ENCODE measurements at regions not wholly inside any gene's neighbourhood (a gene's known extent, or its start where the extent isn't known, plus 50 kb on each side); places are given as distances from the start of the nearest gene placed in this dataset.

- ATAC-seq = no peak
- H3K9me3 ChIP-seq = peaks cover 0 to 9% of the 10 kb centered on the region in 2 donors
- peak in 1 of 4 donors; percentile 30 for DNase-seq
- no peak for TF ChIP-seq CTCF (IDR thresholded peaks at IDR 0.05)
- intact Hi-C loops (cut with DNase I) = no loop called here
- H3K36me3 ChIP-seq = no peaks in the 10 kb centered on the region
- H3K4me3 ChIP-seq = no peak overlapping the region
- peaks cover 0 to 6% of the 10 kb centered on the region in 2 donors for H3K4me1 ChIP-seq
- no peak overlapping the region for H3K27ac ChIP-seq
- peaks cover 16 to 70% of the 10 kb centered on the region in 2 donors for H3K27me3 ChIP-seq
Measured at GRCh38 chr9:135216236-135216635, 128.8 kb downstream of the OLFM1 start.

- no peak for ATAC-seq
- peak in 3 of 4 donors; percentile 22 to 89 (median 85) for DNase-seq
Measured at GRCh38 chr9:135216791-135217441, 129.4 kb downstream of the OLFM1 start.

GRCh38 chr9:135217836-135218235, 130.4 kb downstream of the OLFM1 start:
- DNase-seq (peak in 1 of 4 donors; percentile 4), ATAC-seq (no peak)
- no peaks in the 10 kb centered on the region for H3K9me3 ChIP-seq
- H3K36me3 ChIP-seq = no peaks in the 10 kb centered on the region
- no peak overlapping the region for H3K27ac ChIP-seq
- intact Hi-C loops (cut with DNase I) = no loop called here
- H3K4me3 ChIP-seq = no peak overlapping the region
- H3K27me3 ChIP-seq = peaks cover 16 to 83% of the 10 kb centered on the region in 2 donors
- H3K4me1 ChIP-seq = peaks cover 0 to 6% of the 10 kb centered on the region in 2 donors
- no peak for TF ChIP-seq CTCF (IDR thresholded peaks at IDR 0.05)

More at GRCh38 chr9:135216791-135217441, 129.4 kb downstream of the OLFM1 start:
- intact Hi-C loops (cut with DNase I) = no loop called here
- no peak for TF ChIP-seq CTCF (IDR thresholded peaks at IDR 0.05)
- Histone ChIP-seq H3K27ac (no peak overlapping the region), H3K27me3 (peaks cover 16 to 75% of the 10 kb centered on the region in 2 donors), H3K9me3 (peaks cover 0 to 2% of the 10 kb centered on the region in 2 donors), H3K4me1 (peaks cover 0 to 6% of the 10 kb centered on the region in 2 donors), H3K36me3 (no peaks in the 10 kb centered on the region), H3K4me3 (no peak overlapping the region)

GRCh38 chr9:135218331-135219225, 131.1 kb downstream of the OLFM1 start:
- intact Hi-C loops (cut with DNase I) = no loop called here

More at GRCh38 chr9:135218331-135219225, 131.1 kb downstream of the OLFM1 start:
- H3K4me3 ChIP-seq = no peak overlapping the region
- no peak for ATAC-seq
- H3K36me3 ChIP-seq = no peaks in the 10 kb centered on the region
- DNase-seq = peak in 3 of 4 donors; percentile 20 to 78 (median 28)
- peaks cover 16 to 83% of the 10 kb centered on the region in 2 donors for H3K27me3 ChIP-seq
- no peak for TF ChIP-seq CTCF (IDR thresholded peaks at IDR 0.05)
- H3K9me3 ChIP-seq = no peaks in the 10 kb centered on the region
- H3K27ac ChIP-seq = no peak overlapping the region
- H3K4me1 ChIP-seq = peaks cover 0 to 6% of the 10 kb centered on the region in 2 donors
